D721Med (cell line): ENCODE measurements at regions not wholly inside any gene's neighbourhood (a gene's known extent, or its start where the extent isn't known, plus 50 kb on each side); places are given as distances from the start of the nearest gene placed in this dataset.
"Not testable (repeated sequence)": the region's sequence is repeated elsewhere in the genome, so short reads cannot be mapped to it uniquely, and the experiment has no call there.

Experiments used
- DNase-seq: peaks from one replicate; pipeline ENCODE4 v3.0.0; 2011; ENCODE audit warnings: low spot score; ENCODE audit not compliant: insufficient read length
- FAIRE-seq: peaks from 2 replicates; lab custom pipeline; 2011; peaks lifted over from hg19 to GRCh38; lab: Jason Lieb, UNC
- CTCF ChIP-seq: IDR thresholded peaks from 2 replicates; pipeline ENCODE4 v1.5.1; 2012; ENCODE audit warnings: mild to moderate bottlenecking, control low read depth; ENCODE audit not compliant: insufficient read depth; ENCODE audit errors: missing control alignments

DNA sequence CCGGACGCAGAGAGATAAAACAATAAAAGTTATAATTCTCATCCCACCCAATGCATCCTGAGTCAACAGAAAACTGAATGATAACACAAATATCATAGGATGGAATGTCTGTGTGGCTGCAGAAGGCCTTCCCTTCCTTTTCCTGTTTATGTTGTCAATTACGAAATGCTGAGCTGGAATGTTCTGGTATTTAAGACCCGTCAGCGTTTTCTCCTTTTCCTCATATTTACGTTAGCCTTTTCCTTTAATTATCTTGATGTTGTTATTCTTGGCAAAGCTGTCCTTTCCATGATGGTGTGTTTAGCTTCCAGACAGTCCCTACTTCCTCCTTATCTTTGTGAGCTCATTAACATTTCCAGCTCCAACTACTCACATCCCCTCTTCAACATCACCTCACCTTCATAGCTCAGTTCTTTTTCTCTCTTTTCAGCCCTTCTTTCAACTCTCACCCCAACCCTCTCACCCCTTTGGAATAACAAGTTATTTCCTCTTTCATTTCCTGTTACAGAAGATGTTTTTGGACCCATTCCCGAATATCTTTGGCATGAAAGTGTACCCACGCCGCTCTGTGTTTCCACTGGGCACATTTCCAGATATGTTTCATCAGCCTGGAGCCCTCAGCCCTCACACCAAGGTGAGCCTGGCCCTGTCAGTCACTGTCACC lies 221.6 kb downstream of the NR2F1-AS1 start:
- TF ChIP-seq CTCF = no peak
- FAIRE-seq = no peak
- no peak for DNase-seq

DNA sequence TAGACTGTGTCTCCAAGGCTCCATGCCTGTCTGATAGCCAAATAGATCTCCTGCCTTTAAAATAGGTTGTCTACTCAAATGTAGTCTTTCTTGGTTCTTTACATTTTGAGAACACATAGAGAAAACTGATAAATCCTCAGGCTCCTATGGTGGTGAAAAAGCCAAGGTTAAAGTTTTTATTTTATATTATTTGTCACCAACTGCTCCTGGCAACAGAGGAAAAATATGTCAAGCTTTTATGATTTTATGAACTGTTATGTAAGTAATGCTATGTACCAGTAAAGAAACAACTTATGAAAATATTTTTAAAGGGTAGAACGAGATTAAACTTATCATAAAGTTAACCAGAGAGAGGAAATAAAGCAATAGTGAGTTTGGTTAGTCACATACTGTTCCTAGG lies 222.8 kb downstream of the NR2F1-AS1 start:
- no peak for FAIRE-seq
- no peak for TF ChIP-seq CTCF

GRCh38 chr5:93357686-93358085 lies 223.3 kb downstream of the NR2F1-AS1 start:
- DNase-seq (no peak), FAIRE-seq (no peak)
- TF ChIP-seq CTCF = no peak

More for the DNA sequence above, 222.8 kb downstream of the NR2F1-AS1 start:
- DNase-seq = no peak

GRCh38 chr5:93355691-93356090 lies 225.3 kb downstream of the NR2F1-AS1 start:
- FAIRE-seq (no peak), DNase-seq (no peak)
- TF ChIP-seq CTCF = no peak

DNA sequence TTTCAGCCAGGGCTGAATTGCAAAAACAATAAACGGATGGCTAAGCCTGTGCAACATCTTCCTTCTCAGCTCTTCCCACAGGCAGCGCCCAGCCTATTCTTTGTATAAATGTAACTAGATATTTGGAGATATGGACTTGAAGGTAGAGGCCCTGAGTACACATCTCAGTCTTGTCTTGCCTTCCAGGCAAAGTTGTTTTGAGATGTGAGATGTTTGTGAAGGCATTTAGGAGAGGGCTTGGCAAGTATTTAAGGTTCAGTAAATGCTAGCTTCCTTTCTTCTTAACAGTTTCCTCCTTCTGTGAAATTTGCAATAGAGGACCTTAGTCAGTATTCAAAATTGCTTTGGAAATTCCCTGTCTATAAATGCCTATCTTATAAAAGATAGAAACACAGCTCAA lies 228.8 kb downstream of the NR2F1-AS1 start:
- TF ChIP-seq CTCF = no peak
- FAIRE-seq = no peak
- DNase-seq = no peak

DNA sequence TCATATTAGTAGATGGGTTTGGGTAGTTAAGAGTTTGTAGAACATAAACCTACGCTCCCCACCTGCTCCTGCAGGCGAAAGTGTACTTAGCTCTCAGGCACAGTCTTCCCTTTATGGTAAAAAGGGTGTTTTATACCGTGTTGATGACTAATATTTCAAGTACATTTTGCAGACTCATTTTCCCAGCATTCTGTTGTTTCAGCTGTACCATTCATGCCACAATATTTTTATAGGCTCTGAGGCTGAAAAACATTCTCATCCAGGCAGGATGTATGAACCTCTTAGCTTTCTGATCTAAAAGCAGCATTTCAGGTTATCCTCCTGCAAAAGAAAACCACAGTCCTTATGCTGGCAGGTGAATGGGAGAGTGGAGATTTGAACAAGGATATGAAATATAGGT lies 231.4 kb downstream of the NR2F1-AS1 start:
- DNase-seq = no peak
- FAIRE-seq = no peak
- TF ChIP-seq CTCF = no peak

DNA sequence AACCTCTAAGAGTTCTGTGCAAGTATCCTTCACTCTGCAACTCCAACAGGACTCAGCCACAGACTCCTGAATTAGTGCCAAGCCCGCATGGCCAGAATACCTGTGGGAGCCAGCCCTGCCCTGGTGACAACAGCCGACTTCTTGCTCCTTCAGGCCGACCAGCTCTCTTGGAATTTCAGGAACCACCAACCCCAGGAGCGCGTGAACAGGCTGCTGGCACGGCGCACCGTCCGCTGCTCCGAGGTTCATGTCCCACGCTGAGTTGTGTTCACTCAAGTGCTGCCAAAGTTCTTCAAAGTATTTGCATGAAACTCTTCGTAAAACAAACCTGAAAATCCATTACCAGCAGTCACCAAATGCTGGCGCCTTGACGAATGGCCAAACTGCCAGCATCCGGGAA lies 232.8 kb downstream of the NR2F1-AS1 start:
- no peak for FAIRE-seq
- TF ChIP-seq CTCF = no peak
- DNase-seq = no peak

DNA sequence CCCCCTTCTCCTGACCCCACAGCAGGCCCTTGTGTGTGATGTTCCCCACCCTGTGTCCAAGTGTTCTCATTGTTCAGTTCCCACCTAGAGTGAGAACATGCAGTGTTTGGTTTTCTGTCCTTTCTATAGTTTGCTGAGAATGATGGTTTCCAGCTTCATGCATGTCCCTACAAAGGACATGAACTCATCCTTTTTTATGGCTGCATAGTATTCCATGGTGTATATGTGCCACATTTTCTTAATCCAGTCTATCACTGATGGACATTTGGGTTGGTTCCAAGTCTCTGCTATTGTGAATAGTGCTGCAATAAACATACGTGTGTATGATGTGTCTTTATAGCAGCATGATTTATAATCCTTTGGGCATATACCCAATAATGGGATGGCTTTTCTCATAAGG lies 234.2 kb downstream of the NR2F1-AS1 start:
- DNase-seq, FAIRE-seq: not testable (repeated sequence)
